AG09319 (cell line): ENCODE measurements at regions not wholly inside any gene's neighbourhood (a gene's known extent, or its start where the extent isn't known, plus 50 kb on each side); places are given as distances from the start of the nearest gene placed in this dataset.
A peak's percentile ranks its signal among the peaks of the same experiment; 100 is the strongest.

Source experiments
- DNase-seq: peaks from one replicate; pipeline ENCODE4 v3.0.0-alpha.2; 2010; ENCODE audit warnings: low read depth; ENCODE audit errors: extremely low read depth
- CTCF ChIP-seq: IDR thresholded peaks from 2 replicates; pipeline ENCODE4 v1.5.1; 2011; ENCODE audit warnings: low read depth, mild to moderate bottlenecking, inconsistent platforms, low read length, moderate library complexity

GRCh38 chr18:27865431-27865830 is 311.5 kb downstream of the CDH2 start:
- no peak for TF ChIP-seq CTCF
- no peak for DNase-seq

GRCh38 chr18:27863780-27864430 is 313.0 kb downstream of the CDH2 start:
- no peak for DNase-seq
- no peak for TF ChIP-seq CTCF

- no peak for TF ChIP-seq CTCF
- no peak for DNase-seq
Observed at GRCh38 chr18:27862041-27862682, 314.8 kb downstream of the CDH2 start.

GRCh38 chr18:27861539-27861938 is 315.4 kb downstream of the CDH2 start:
- no peak for TF ChIP-seq CTCF
- peak; percentile 18 for DNase-seq

GRCh38 chr18:27860701-27861107 is 316.2 kb downstream of the CDH2 start:
- TF ChIP-seq CTCF = no peak
- DNase-seq = no peak

GRCh38 chr18:27860011-27860410 is 316.9 kb downstream of the CDH2 start:
- DNase-seq = no peak
- no peak for TF ChIP-seq CTCF

GRCh38 chr18:27856820-27857219 is 320.1 kb downstream of the CDH2 start:
- DNase-seq = no peak
- no peak for TF ChIP-seq CTCF
